PFSK-1 (cell line): ENCODE measurements at regions not wholly inside any gene's neighbourhood (a gene's known extent, or its start where the extent isn't known, plus 50 kb on each side); places are given as distances from the start of the nearest gene placed in this dataset.

ENCODE experiments used
- FOXP2 ChIP-seq: optimal IDR thresholded peaks from 2 replicates; pipeline ENCODE3; 2011; ENCODE audit warnings: borderline replicate concordance, control low read depth, inconsistent platforms; ENCODE audit not compliant: insufficient read depth; ENCODE audit errors: extremely low read length, extremely low read depth
- POLR2AphosphoS5 ChIP-seq: IDR thresholded peaks from 2 replicates; pipeline ENCODE4 v1.6.1; 2012; ENCODE audit warnings: low read depth, mild to moderate bottlenecking, control low read depth, low read length, moderate library complexity
- REST ChIP-seq, 2 experiments: IDR thresholded peaks; 2 replicates each; pipeline versions ENCODE4 v1.6.1 to v1.8.0; 2011 to 2012; ENCODE audit warnings: low read depth in 2 of 2, low read length in 2 of 2, control low read depth in 1 of 2, inconsistent platforms in 1 of 2, mild to moderate bottlenecking in 1 of 2, moderate library complexity in 1 of 2; ENCODE audit not compliant: insufficient read depth in 1 of 2
- SIN3A ChIP-seq: IDR thresholded peaks from 2 replicates; pipeline ENCODE4 v1.6.1; 2012; ENCODE audit warnings: mild to moderate bottlenecking, low read length, moderate library complexity, borderline replicate concordance; ENCODE audit not compliant: insufficient read depth
- TAF1 ChIP-seq: IDR thresholded peaks from 2 replicates; pipeline ENCODE4 v1.6.1; 2012; ENCODE audit warnings: low read length, control low read depth, borderline replicate concordance; ENCODE audit not compliant: insufficient read depth

GRCh38 chr2:196324211-196324610 is 152.8 kb upstream of the STK17B start:
- TF ChIP-seq SIN3A (no peak), POLR2AphosphoS5 (no peak), FOXP2 (no peak), REST (IDR thresholded peaks at IDR 0.05; ENCODE audit: insufficient read depth in 1 of 2, low read depth in 2 of 2, low read length in 2 of 2) (no peak), TAF1 (no peak)

GRCh38 chr2:196328088-196328680 is 156.8 kb upstream of the STK17B start:
- no peak for TF ChIP-seq TAF1
- TF ChIP-seq REST (IDR thresholded peaks at IDR 0.05; ENCODE audit: insufficient read depth in 1 of 2, low read depth in 2 of 2, low read length in 2 of 2), result no peak
- no peak for TF ChIP-seq SIN3A
- no peak for TF ChIP-seq FOXP2
- no peak for TF ChIP-seq POLR2AphosphoS5

GRCh38 chr2:196329959-196330358 is 158.6 kb upstream of the STK17B start:
- TF ChIP-seq POLR2AphosphoS5, result no peak
- TF ChIP-seq TAF1, result no peak
- no peak for TF ChIP-seq SIN3A

- TF ChIP-seq FOXP2 (no peak), POLR2AphosphoS5 (no peak), TAF1 (no peak), REST (IDR thresholded peaks at IDR 0.05; ENCODE audit: insufficient read depth in 1 of 2, low read depth in 2 of 2, low read length in 2 of 2) (no peak), SIN3A (no peak)
Observed at GRCh38 chr2:196330645-196331044, 159.3 kb upstream of the STK17B start.

GRCh38 chr2:196331143-196331542 is 159.8 kb upstream of the STK17B start:
- TF ChIP-seq FOXP2, result no peak
- no peak for TF ChIP-seq TAF1
- no peak for TF ChIP-seq REST (IDR thresholded peaks at IDR 0.05; ENCODE audit: insufficient read depth in 1 of 2, low read depth in 2 of 2, low read length in 2 of 2)
- no peak for TF ChIP-seq SIN3A
- TF ChIP-seq POLR2AphosphoS5, result no peak
